NCI-H82 treated with DMSO at 0.1 percent for 48 hours (cell line): ENCODE measurements at regions not wholly inside any gene's neighbourhood (a gene's known extent, or its start where the extent isn't known, plus 50 kb on each side); places are given as distances from the start of the nearest gene placed in this dataset.
"Not testable (repeated sequence)": the region's sequence is repeated elsewhere in the genome, so short reads cannot be mapped to it uniquely, and the experiment has no call there.

Experiments
- DNase-seq: peaks from one replicate; lab custom pipeline; 2025; ENCODE audit not compliant: unreplicated experiment; lab: John Stamatoyannopoulos, UW

DNA sequence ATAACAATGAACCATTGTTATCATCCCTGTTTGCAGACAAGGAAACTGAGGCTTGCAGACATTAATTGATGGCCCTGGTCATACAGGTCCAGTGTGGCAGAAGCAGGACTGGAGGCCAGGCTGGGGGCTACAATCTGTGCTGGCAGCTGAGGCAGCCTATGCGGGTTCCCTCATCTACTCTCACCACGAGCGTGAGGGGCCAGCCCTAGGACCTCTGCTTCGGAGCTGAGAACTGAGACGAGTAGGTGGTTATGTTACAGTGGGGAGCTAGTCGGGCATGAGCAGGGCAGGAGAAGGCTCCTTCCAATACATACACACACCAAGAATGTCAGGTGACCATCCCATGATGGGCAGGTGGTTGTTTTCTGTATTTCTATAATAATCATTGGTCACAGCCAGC, 82.2 kb upstream of the ASB18 start:
- DNase-seq: no peak

DNA sequence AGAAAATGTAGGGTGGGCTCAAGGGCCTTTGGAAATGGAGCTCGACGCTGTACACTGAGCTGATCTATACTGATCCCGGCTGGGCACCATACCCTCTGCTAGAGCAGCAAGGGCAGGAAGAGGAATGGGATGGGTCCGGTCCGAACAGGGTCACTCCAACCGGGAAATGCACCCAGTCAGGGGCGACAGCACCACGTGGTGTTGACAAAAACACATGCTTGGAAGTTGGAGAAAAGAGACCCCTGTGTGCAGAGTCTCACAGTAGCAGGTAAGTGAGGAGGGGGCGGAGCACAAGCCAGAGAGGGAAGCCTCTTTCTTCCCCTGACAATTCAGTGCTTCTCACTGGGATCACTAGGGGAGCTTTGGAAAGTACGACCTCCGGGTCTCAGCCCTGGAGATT, 84.1 kb upstream of the ASB18 start:
- DNase-seq: no peak

DNA sequence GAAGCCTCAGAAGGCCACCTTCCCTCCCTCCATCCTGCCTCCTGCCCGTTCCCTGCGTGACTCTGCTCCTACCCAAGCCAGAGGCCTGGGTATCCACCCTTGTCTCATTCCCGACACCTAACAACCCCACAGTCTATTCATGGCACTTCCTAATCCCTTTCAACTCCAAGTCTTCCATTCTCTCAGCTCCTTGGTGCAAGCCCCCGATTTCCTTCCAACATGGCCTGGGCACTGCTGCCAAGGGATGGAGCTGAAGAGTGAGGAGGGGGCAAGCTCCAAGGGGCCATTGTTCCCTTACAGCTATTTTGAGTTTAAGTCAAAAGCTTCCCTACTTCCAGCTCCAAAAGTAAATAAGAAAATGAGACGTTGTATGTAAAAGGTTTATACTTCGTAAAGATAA, 84.8 kb upstream of the ASB18 start:
- DNase-seq: no peak

DNA sequence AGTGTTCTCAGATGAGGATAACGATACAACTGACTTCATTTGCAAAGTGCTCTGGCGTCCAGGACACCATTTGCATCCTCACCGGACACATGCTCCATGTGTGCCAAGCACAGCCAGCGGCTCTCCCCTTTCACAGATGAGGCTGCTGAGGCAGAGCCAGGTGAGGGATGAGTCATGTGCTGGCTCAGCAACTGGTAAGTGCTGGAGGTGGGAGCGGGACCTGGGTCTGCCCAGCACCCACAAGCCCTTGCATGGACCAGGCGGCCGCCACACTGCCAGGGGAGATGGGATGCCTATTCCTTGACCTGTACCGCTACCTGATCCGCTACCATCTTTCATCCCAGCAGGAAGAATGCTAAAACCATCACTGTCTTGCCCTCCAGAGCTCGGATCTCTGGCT, 86.2 kb upstream of the ASB18 start:
- DNase-seq: no peak

DNA sequence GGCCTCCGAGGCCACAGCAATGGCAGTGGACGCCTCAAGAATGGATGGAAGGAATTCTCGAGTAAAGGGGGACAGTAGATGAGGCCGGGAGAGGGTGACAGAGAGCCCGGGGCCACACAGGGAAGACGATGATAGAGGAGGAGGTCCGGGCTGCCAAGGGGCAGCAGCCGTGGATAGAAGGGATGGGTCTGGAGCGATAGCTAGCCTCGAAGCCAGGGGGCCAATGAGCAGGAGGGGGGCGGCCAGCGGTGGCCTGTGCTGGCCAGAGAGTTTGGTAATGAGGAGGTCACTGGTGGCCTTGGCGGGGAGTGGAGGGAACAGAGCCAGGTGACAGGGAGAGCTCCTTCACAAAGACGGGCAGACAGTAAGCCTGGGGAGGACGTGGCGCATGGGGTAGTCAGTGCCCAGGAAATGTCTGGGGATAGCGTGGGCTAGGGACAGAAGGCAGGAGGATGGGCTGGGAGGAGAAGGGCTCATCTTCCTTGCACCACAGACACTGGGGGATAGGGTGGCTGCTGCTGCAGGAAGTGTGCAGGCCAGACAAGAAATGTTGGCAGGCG, 87.8 kb upstream of the ASB18 start:
- no peak for DNase-seq

DNA sequence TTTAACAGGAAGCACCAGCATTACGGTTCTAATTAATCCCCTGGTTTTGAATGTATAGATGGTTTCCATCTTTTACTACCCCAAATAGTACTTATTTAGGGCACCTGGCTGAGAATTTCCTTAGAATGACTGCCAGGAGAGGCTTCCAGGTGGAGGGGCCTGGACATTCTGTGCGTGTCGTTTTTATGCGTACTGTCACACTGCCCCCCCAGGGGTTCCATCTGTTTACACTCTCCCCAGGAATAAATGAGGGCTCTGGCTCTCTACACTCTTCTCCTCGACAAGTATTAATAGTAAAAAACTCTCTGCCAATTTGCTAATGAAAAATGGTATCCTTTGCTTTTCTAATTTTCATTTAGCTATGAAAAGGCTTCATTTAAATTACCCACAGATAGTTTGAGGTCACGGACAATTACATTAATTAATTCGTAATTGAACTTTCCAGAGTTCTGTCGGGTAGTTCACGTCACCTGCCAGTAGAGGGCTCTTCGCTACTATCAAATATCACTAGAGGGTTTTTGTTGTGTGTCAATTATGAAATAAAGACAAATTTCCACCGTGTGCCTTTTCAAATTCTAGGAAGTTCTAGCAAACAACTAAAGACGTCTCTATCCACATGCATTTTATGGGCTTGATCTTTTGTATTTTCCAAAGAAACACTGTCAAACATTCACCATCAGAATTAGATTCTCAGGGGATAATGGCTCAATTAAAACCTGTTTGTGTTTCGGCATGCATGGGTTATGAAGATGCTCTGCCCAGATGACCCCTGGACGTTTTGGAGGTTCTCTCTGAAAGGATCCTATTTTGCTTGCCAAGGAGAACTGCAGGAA, 88.8 kb upstream of the ASB18 start:
- DNase-seq: peak; percentile 7

DNA sequence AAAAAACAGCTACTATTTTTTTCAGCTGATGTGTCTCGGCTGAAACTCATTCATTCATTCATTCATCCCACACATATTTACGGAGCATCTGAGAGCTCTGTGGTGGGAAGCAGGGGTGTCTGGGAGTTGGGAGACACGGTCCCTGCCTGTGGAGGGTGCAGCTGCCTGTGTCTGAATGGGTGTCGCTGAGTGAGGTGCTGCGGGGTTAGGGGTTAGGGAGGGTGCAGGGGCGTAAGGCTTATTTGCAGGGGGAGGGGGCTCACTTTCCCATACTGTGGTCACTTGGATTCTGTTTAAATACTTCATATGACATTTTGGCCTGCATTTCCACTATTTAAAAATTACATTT, 89.4 kb upstream of the ASB18 start:
- no peak for DNase-seq

DNA sequence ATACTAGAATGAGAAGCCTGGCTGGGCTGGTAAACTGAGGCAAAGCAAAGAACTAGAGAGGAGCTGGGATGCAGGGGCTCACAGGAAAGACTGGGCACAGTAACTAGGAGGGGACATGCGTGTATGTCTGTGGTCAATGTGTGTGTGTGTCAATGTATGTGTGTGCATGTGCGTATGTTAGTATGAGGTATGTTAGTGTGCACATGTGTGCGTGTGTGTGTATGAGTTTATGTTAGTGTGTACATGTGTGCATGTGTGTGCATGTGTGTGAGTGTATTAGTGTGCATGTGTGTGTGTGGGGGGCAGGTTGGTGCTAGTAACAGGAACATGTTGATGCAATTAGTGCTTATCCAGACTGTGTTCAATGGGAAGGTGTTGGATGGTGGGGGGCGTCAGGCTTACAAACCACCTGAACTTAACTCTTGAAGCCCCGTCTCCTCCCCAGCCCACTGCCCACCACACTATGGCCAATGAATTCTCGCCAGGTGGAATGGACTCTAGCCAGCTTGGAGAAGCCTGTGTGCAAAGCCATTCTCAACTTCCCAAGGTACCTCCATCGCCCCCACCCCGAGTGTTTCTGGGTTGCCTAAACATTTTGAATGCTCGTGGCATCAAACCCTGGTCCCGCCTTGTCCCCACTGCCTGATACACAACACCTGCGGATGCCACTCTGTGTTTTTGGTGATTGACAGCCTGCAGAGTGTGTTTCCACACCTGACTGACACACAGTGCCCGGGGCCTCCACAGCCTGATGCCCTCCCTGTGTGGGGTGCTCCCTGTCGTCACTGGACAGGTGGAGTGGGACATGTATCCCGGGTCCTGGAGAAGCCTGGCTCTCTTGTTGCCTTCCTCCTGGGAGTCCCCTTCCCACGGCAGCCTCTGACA, 90.1 kb upstream of the ASB18 start:
- DNase-seq: no peak

DNA sequence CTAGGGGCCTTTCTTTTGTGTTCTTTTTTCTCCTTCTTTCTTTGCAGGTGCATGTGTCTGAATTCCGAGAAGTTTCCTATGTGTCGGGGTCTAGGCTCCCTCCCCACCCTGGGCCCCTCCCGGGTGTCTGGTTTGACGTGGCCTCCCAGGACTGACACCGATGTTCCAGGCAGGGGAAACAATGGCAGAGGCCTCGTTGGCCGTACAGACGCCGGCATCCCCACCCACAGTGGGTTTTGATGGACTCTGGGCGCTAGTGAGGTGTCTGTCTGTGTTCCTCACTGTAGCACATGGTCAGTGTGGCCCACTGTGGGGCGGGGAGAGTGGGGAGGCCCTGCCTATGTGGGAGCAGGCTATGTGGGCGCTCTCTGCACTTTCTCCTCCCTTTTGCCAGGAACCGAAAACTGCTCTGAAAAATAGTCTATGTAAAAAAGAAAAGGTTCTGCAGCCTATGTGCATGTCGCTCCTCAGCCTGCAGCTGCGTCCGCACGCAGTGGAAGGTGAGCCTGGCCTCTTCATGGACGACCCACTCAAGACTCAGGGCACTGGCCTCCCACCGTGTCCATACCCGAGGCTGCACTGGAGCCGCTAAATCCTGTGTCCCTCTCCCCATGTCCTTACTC, 90.9 kb upstream of the ASB18 start:
- no peak for DNase-seq

DNA sequence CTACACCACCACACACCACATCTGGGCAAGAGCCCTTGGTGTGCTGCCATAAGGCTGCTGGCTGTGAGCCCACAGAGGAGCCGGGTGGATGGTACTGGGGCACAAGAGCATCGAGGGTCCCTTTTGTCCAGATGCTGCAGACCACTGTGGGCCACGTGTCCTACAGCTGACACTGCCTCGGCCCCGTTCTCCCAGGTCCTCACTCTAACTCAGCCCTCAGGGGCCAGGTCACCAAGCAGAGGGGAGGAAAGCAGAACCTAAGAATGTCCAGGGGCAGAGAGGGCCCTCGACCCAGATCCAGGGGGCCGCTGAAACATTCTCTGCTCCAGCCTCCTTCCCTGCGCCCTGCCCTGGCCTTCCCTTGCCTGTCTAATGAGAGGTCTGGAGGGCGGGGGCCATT, 91.7 kb upstream of the ASB18 start:
- DNase-seq: no peak

DNA sequence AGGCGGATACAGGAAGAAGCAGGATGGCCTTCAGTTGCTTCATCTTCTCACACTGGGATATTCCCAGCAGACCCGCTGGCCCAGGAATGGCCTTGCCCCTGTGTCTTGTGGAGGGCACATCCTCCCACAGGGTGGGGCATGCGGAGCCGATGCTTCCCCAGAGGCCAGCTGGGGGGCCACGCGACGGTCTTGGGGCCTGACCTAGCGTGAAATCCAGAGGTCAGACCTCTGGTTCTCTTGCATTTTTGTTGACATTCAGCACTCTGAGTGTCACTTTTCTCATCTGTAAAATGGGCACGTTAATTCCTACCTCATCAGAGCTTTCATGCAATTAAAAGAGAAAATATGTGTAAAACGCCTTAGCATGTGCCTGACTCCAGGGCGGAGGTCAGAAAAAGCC, 92.1 kb upstream of the ASB18 start:
- DNase-seq: not testable (repeated sequence)

DNA sequence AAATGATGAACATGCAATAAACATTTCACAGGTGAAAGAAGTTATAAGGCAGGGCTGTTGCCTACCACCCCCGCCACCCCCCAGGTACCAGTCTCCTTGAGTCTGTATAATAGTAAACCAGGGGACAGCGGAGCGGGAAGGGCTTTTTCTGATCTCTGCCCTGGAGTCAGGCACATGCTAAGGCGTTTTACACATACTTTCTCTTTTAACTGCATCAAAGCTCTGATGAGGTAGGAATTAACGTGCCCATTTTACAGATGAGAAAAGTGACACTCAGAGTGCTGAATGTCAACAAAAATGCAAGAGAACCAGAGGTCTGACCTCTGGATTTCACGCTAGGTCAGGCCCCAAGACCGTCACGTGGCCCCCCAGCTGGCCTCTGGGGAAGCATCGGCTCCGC, 94.3 kb upstream of the ASB18 start:
- not testable (repeated sequence) for DNase-seq

DNA sequence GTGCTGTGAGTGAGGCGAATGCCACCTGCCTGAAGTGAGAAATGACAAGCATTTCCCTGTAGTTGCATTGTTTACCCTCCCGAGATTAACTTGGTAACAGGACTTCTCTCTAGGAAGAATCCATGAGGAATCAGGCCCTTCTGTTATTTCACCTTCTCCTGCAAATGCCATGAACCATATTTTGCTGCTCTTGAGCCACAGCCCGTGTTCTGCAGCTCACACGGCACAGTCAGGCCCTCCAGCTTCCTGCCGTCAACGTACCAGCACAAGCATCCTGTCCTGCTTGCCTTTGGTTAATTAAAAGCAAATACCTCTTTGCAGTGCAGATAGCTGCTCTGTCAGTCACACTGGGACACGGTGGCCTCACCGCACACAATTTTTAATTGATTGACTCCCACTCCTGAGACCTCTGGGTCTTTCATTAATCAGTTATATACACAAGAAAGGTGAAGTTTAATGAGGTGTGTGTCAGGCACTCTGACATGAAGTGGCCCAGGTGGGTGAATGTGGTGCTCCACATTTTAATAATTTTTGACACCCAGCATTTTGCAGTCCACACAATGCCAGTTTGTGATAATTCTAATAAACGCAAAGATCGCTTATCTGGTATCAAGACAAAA, 95.3 kb upstream of the ASB18 start:
- DNase-seq: no peak

DNA sequence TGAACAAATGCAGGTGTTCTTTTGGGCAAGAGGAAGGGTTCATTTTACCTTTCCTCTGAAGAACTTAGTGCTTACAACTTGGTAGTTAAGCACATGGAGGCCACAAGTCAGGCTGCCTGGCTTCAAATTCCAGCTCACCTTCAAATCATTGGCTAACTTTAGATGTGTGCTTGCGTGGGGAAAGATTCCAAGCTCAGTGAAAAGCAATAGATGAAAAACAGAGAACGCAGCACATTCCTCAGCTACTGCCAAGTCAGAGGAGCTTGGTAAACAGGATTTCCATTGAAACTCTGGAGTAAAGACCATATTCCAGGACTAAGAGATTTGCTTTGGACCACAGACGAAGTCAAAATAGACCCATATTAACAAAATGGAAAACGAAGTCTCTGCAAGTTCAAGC, 96.3 kb upstream of the ASB18 start:
- no peak for DNase-seq

DNA sequence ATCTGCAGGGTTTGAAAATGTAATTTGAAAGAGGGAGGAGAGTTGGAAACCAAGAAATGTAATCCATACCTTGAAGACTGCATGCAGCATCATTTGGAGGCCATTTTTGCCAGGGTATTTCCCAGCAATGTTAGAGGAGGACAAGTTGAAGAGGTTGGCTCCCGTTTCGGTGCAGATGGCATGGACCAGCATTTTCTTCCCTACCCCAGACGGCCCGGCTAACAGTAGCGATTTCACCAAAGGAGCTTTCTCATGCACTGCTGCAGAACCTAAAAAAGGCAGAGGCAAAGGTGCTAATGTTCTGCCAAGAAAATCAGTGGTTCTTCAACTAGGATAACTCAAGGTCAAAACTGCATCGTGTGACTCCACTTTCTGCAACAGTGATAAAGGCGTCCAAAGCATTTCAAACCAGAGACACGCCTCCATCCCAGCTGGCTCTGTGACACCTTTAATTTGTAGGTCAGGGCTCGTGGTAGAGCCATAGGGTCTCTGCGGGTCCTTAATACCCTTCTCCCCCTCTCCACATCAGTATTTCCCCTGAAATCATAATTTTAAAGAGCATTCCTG, 99.6 kb upstream of the ASB18 start:
- DNase-seq: no peak

DNA sequence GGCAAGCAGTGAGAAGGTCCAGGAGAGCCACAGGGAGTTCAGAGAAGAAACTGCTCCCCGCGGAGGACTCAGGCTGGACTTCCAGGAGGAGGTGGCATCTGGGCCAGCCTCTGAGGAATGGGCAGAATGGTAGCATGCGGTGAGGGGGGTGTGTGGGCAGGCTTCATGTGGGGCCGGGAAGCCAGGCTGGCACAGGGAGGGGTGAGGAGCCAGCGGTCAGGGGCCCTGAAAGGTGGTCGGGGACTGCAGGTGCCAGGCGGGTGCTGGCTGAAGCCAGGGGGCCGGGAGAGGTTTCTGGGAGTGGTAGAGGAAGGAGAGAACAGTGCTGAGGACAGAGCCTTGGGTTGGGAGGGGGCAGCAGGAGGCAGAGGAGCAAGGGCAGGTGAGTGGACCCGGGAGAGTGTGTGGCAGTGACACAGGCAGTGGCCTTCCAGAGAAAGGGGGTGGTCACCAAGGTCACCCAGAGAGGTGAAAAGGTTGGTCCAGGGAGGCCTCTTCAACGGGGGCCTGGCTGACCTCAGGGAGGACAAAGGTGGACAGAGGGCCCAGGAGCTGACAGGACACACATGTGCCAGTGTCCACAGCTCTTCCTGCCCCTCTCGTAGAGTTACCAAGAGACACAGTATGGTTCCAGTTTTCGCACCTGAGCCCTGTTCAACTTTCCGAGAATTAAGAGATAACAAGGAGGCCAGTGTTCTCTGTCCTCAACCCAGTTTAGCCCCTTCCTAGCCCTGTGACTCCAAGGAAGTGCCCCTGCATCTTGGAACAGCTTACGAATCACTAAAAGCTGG, 101.2 kb upstream of the ASB18 start:
- DNase-seq: no peak

DNA sequence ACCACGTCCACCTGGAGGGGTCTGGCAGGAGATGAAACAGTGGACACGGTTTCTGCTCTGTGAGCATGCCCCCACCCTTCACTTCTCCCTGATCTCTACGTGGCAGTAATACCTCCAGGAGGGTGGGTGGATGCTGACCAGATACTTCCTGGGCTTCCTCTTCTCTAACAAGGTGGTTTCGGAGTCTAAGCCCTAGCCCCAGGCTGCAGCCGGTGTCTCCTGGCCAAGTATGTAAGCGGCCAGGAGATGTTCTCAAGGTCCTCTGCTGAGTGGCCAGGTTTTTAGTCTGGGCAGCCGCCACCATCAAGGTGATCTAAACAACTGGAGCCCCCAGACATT, 101.8 kb upstream of the ASB18 start:
- no peak for DNase-seq

DNA sequence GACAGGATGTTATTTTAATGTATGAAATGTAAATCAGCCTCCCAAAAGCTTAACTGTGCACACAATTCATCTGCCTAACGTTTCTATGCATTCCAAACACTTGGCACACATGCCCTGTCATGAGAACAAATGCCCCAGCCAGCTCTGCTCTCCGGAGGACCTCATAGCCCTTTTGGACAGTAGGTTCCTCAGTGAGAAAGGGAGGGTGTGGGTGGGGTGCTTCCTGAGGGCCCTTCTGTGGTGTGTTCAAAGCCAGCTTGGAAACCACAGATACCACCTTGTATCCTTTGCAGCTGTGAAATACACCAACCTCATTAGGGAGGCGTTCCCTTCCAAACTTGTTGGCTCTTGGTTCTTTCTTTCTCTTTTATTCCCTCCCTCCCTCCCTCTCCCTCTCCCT, 102.2 kb upstream of the ASB18 start:
- DNase-seq: no peak

DNA sequence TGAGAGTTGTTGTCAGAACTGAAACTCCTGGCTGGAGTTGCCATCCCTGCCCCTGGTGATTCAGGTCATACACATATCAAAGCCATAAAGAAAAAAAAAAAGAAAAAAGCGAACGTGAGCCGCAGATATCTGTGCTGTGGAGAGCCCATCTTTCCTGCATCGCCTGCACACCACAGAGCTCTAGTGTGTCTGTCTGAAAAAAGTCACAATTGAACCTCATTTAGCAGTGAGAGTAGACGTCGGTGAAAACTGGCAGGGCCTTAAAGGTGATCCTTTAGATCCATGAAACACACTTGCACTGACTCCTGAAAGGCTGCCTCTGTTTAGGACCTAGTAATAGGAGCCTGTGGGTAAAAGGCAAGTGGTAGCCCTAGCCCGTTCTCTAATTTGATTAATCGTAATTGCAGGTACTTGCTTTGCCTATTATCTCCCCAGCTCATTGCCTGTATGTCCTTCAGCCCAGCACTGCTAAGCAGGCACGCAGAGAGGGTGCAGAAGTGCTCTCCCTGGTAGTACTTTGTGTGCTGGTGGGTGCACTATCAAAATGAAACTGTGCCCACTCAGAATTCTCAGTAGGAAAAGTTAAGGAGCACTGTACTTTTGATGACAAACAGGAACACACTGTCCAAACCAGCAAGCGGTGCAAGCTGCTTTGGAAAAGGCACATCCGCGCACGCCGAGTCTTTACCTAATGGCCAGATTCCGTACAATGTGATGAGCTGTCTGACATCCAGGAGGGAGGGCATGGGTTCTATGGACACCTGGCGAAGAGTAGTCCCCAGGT, 103.5 kb upstream of the ASB18 start:
- DNase-seq: no peak
